CD4-positive, alpha-beta T cell (primary cell): ENCODE measurements at regions not wholly inside any gene's neighbourhood (a gene's known extent, or its start where the extent isn't known, plus 50 kb on each side); places are given as distances from the start of the nearest gene placed in this dataset.

Source experiments
- ATAC-seq: fragments of 200-7000 bp; cut with Tn5 transposase; one replicate; pipeline ENCODE4 v1.10.0; 2022; ENCODE audit warnings: mild to moderate bottlenecking; ENCODE audit not compliant: poor library complexity
- CTCF ChIA-PET: fragments of 350-600 bp; sonication (Branson Sonifier 250); formaldehyde crosslinking; loops from one replicate; lab custom pipeline; 2021; ENCODE audit warnings: antibody characterized with exemption, inconsistent platforms; lab: Charles Lee
- POLR2A ChIA-PET: fragments of 350-600 bp; sonication (Branson Sonifier 250); formaldehyde crosslinking; loops from one replicate; lab custom pipeline; 2021; ENCODE audit warnings: antibody characterized with exemption, inconsistent platforms; lab: Charles Lee
- DNase-seq, 14 experiments: peaks; one replicate each; pipeline ENCODE4 v3.0.0-alpha.2; 2013 to 2020; ENCODE audit warnings: mixed read lengths in 2 of 14
- H3K27ac ChIP-seq, 2 donors: one replicate each; pipeline versions ENCODE4 v1.5.1 to v1.7.0; 2013; ENCODE audit warnings: low read length in 2 of 2, low read depth in 1 of 2, mild to moderate bottlenecking in 1 of 2
- H3K27me3 ChIP-seq, 2 experiments: 1 replicate in 1 of 2; 2 replicates in 1 of 2; pipeline versions ENCODE4 v1.6.1 to v1.7.0; 2013; ENCODE audit warnings: low read length in 2 of 2, control low read depth in 1 of 2, mild to moderate bottlenecking in 1 of 2, moderate library complexity in 1 of 2; ENCODE audit not compliant: insufficient read depth in 2 of 2, control insufficient read depth in 1 of 2
- H3K36me3 ChIP-seq: one replicate; pipeline ENCODE4 v1.6.1; 2013; ENCODE audit warnings: low read length, control low read depth; ENCODE audit not compliant: insufficient read depth
- H3K4me1 ChIP-seq: one replicate; pipeline ENCODE4 v1.6.1; 2013; ENCODE audit warnings: low read length, control low read depth; ENCODE audit not compliant: insufficient read depth
- H3K4me3 ChIP-seq: one replicate; pipeline ENCODE4 v1.5.1; 2013; ENCODE audit warnings: mild to moderate bottlenecking, low read length, moderate library complexity
- H3K9me3 ChIP-seq, 2 experiments: 1 replicate in 1 of 2; 2 replicates in 1 of 2; pipeline versions ENCODE4 v1.6.1 to v1.7.0; 2013; ENCODE audit warnings: low read length in 2 of 2, mild to moderate bottlenecking in 2 of 2, control low read depth in 1 of 2, moderate library complexity in 1 of 2; ENCODE audit not compliant: control insufficient read depth in 1 of 2, insufficient read depth in 1 of 2
- H3K27ac Mint-ChIP-seq: one replicate; pipeline ENCODE4 v1.8.0; 2020; ENCODE audit warnings: mixed read lengths
- H3K27me3 Mint-ChIP-seq: one replicate; pipeline ENCODE4 v1.8.0; 2021; ENCODE audit warnings: mixed read lengths
- H3K36me3 Mint-ChIP-seq: one replicate; pipeline ENCODE4 v1.8.0; 2021; ENCODE audit warnings: low read depth, mixed read lengths
- H3K4me1 Mint-ChIP-seq: one replicate; pipeline ENCODE4 v1.8.0; 2021; ENCODE audit warnings: low read depth, mixed read lengths
- H3K4me3 Mint-ChIP-seq: one replicate; pipeline ENCODE4 v1.8.0; 2020; ENCODE audit warnings: mild to moderate bottlenecking, mixed read lengths
- H3K9me3 Mint-ChIP-seq: one replicate; pipeline ENCODE4 v1.8.0; 2020; ENCODE audit warnings: mixed read lengths
- intact Hi-C, 2 experiments: fragments of 100-400 bp; cut with DNase I in 1 of 2; cut with micrococcal nuclease in 1 of 2; formaldehyde crosslinking; loops; one replicate each; pipeline versions ENCODE4 v1.15.1 to v1.9.0; 2023 to 2025; cut with DNase I, micrococcal nuclease
- TF ChIP-seq, protein P1 (sequence below): fragments of 200-600 bp; IDR thresholded peaks from one replicate; pipeline ENCODE4 v1.8.0; 2022; ENCODE audit warnings: antibody characterized with exemption, mild to moderate bottlenecking

DNA sequence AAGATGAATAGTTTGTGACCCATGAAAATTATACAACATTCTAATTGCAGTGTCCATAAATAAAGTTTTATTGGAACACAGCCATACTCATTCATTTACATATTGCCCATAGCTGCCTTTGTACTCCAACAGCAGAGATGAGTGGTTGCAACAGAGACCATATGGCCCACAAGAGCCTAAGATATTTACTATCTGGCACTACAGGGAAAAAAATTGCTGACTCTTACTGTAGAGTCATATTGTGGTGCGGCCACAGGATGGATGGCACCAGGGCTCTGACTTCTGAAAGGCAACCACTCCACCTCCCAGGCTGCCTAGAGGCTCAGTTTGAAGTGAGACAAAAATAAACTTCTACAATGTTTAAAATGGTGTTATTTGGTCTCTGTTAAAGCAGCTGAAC is 404.0 kb upstream of the ATP5MC3 start:
- no peaks in the 10 kb centered on the region for H3K36me3 Mint-ChIP-seq
- POLR2A ChIA-PET = no interaction called here

DNA sequence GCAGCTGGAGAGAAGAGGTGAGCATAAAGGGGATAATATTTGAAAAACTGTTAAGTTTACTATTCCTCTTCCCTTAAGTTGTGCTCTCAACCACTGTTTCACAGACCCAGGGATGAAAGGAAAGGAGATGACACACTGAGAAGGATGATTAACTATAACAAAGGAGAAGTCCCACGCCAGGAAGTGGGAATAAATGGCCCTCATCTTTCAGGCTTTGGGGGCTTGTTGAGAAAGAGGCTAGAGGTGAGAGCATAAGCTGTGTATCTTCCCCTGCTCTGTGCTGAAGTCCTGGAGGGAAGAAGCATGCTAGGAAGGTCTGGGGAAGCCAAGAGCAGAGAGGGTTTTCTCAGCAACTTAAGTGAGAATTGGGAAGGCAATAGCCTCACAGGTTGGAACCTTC is 399.1 kb upstream of the ATP5MC3 start:
- no peak overlapping the region for H3K4me3 Mint-ChIP-seq
- POLR2A ChIA-PET = no interaction called here
- no peaks in the 10 kb centered on the region for H3K9me3 Mint-ChIP-seq
- Histone ChIP-seq H3K4me3 (no peak overlapping the region), H3K9me3 (peaks cover 0 to 3% of the 10 kb centered on the region in 2 experiments), H3K36me3 (no peaks in the 10 kb centered on the region), H3K27ac (no peak overlapping the region), H3K4me1 (no peaks in the 10 kb centered on the region), H3K27me3 (peaks cover 0 to 5% of the 10 kb centered on the region in 2 experiments)
- H3K27ac Mint-ChIP-seq = no peak overlapping the region
- CTCF ChIA-PET = no interaction called here
- TF ChIP-seq, protein P1, sequence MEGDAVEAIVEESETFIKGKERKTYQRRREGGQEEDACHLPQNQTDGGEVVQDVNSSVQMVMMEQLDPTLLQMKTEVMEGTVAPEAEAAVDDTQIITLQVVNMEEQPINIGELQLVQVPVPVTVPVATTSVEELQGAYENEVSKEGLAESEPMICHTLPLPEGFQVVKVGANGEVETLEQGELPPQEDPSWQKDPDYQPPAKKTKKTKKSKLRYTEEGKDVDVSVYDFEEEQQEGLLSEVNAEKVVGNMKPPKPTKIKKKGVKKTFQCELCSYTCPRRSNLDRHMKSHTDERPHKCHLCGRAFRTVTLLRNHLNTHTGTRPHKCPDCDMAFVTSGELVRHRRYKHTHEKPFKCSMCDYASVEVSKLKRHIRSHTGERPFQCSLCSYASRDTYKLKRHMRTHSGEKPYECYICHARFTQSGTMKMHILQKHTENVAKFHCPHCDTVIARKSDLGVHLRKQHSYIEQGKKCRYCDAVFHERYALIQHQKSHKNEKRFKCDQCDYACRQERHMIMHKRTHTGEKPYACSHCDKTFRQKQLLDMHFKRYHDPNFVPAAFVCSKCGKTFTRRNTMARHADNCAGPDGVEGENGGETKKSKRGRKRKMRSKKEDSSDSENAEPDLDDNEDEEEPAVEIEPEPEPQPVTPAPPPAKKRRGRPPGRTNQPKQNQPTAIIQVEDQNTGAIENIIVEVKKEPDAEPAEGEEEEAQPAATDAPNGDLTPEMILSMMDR = no peak
- H3K36me3 Mint-ChIP-seq = no peaks in the 10 kb centered on the region
- peaks cover 8% of the 10 kb centered on the region for H3K27me3 Mint-ChIP-seq
- ATAC-seq (no peak), DNase-seq (no peak)
- intact Hi-C loops = no loop called here
- no peaks in the 10 kb centered on the region for H3K4me1 Mint-ChIP-seq

More for the DNA sequence above, 404.0 kb upstream of the ATP5MC3 start:
- H3K27ac Mint-ChIP-seq = no peak overlapping the region
- Histone ChIP-seq H3K36me3 (no peaks in the 10 kb centered on the region), H3K4me1 (no peaks in the 10 kb centered on the region), H3K27me3 (no peaks in the 10 kb centered on the region), H3K9me3 (no peaks in the 10 kb centered on the region), H3K4me3 (no peak overlapping the region), H3K27ac (no peak overlapping the region)
- TF ChIP-seq, protein P1 = no peak
- no peak for DNase-seq
- no peaks in the 10 kb centered on the region for H3K4me1 Mint-ChIP-seq
- H3K4me3 Mint-ChIP-seq = no peak overlapping the region
- H3K9me3 Mint-ChIP-seq = peaks cover 3% of the 10 kb centered on the region
- H3K27me3 Mint-ChIP-seq = no peaks in the 10 kb centered on the region
- CTCF ChIA-PET = no interaction called here
- intact Hi-C loops = no loop called here
- ATAC-seq = no peak

DNA sequence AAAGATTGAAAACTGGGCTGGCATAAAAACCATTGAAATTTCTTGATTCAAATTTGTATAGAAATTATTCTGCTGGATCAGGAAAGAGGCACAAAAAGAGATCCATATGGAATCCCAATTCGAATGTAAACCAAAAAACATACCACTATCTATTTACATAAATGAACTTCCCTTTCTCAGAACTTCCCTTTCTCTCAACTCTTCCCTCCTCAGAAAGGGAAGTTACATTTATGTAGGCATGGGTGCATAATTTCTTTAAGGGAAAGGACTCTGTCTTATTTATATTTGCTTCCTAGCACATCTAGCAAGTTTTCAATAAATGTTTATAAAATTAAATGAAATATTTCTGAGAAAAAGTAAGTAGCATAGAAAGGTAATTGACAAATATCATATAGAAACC is 398.1 kb upstream of the ATP5MC3 start:
- Histone ChIP-seq H3K9me3 (peaks cover 0 to 3% of the 10 kb centered on the region in 2 experiments), H3K4me3 (no peak overlapping the region), H3K27me3 (peaks cover 0 to 5% of the 10 kb centered on the region in 2 experiments), H3K4me1 (no peaks in the 10 kb centered on the region), H3K36me3 (no peaks in the 10 kb centered on the region), H3K27ac (no peak overlapping the region)
- CTCF ChIA-PET = no interaction called here
- TF ChIP-seq, protein P1 = no peak
- intact Hi-C loops = no loop called here
- DNase-seq = peak in 1 of 14 experiments; percentile 5
- H3K9me3 Mint-ChIP-seq = no peaks in the 10 kb centered on the region
- ATAC-seq = no peak
- H3K4me3 Mint-ChIP-seq = no peak overlapping the region
- no peak overlapping the region for H3K27ac Mint-ChIP-seq
- H3K27me3 Mint-ChIP-seq = peaks cover 15% of the 10 kb centered on the region
- POLR2A ChIA-PET = no interaction called here
- no peaks in the 10 kb centered on the region for H3K4me1 Mint-ChIP-seq
- no peaks in the 10 kb centered on the region for H3K36me3 Mint-ChIP-seq
